ENCODE measurements at regions not wholly inside any gene's neighbourhood (a gene's known extent, or its start where the extent isn't known, plus 50 kb on each side); places are given as distances from the start of the nearest gene placed in this dataset.

GRCh38 chr7:156139633-156140032 lies 327.4 kb upstream of the SHH start (continued):
- no peak for TF ChIP-seq GABPA (IDR thresholded peaks at IDR 0.05 in 1 of 2, conservative IDR thresholded peaks at IDR 0.05 in 1 of 2)

DNA sequence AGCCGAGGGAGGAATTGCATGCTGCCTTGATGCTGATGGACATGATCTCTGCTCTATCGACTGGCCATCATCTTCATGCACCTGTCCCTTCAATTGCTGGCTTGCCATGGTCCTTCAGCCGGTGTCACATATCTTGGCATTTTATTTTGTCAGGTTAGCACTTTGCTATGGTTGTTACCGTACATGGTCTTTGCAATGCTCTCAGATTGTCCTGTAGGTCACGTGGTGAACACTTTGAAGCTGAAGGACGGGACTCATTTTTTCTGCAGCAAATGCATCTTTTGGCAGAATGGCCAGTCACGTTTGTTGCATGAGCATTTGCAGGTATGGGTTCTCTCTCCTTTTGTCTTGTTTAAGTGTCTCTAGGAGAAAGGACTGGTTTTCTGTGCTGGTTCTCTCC lies 326.8 kb upstream of the SHH start:
- WGBS: 89% methylated on average over 7 of the region's 7 CpGs

DNA sequence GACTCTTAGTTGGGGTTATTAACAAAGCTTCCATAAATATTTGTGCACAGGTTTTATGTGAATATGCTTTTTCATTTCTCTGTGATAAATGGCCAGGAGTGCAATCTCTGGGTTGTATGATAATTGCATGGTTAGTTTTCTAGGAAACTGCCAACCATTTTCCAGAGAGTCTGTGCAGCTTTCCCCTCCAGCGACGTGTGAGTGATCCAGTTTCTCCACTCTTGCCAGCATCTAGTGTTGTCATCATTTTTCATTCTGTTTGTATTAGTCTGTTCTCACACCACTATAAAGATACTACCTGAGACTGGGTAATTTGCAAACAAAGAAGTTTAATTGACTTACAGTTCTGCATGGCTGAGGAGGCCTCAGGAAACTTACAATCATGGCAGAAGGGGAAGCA lies 319.6 kb upstream of the SHH start:
- WGBS: 93% methylated on average over 2 of the region's 2 CpGs
- TF ChIP-seq HNF4A (conservative IDR thresholded peaks at IDR 0.05) (no peak), HNF4G (IDR thresholded peaks at IDR 0.05) (no peak), FOXA2 (IDR thresholded peaks at IDR 0.05) (no peak), FOXA1 (IDR thresholded peaks at IDR 0.05) (no peak), JUND (IDR thresholded peaks at IDR 0.05) (no peak)
- TF ChIP-seq, protein P1, sequence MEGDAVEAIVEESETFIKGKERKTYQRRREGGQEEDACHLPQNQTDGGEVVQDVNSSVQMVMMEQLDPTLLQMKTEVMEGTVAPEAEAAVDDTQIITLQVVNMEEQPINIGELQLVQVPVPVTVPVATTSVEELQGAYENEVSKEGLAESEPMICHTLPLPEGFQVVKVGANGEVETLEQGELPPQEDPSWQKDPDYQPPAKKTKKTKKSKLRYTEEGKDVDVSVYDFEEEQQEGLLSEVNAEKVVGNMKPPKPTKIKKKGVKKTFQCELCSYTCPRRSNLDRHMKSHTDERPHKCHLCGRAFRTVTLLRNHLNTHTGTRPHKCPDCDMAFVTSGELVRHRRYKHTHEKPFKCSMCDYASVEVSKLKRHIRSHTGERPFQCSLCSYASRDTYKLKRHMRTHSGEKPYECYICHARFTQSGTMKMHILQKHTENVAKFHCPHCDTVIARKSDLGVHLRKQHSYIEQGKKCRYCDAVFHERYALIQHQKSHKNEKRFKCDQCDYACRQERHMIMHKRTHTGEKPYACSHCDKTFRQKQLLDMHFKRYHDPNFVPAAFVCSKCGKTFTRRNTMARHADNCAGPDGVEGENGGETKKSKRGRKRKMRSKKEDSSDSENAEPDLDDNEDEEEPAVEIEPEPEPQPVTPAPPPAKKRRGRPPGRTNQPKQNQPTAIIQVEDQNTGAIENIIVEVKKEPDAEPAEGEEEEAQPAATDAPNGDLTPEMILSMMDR (IDR thresholded peaks at IDR 0.05; ENCODE audit: low read depth, low read length, missing input control): no peak
- no peaks in the 10 kb centered on the region for H3K4me1 ChIP-seq (ENCODE audit: control insufficient read depth in 4 of 4, insufficient read depth in 4 of 4, low read length in 3 of 4)
- H3K36me3 ChIP-seq (ENCODE audit: control insufficient read depth in 4 of 4, insufficient read depth in 3 of 4, low read depth in 1 of 4, low read length in 3 of 4): no peaks in the 10 kb centered on the region
- H3K27ac ChIP-seq (ENCODE audit: low read depth in 1 of 2, low read length in 2 of 2): no peak overlapping the region
- no peaks in the 10 kb centered on the region for H3K9me3 ChIP-seq (ENCODE audit: control insufficient read depth in 4 of 4, low read length in 3 of 4)
- no peak overlapping the region for H3K4me3 ChIP-seq (ENCODE audit: low read depth in 1 of 3, low read length in 3 of 3)
- H3K9ac ChIP-seq (ENCODE audit: low read depth in 1 of 2, low read length in 2 of 2): no peak overlapping the region
- DNase-seq (ENCODE audit: low spot score): no peak
- H3K27me3 ChIP-seq (ENCODE audit: control insufficient read depth in 4 of 4, insufficient read depth in 4 of 4, low read length in 3 of 4): no peaks in the 10 kb centered on the region

More for the DNA sequence above, 326.8 kb upstream of the SHH start:
- Histone ChIP-seq H3K27ac (ENCODE audit: low read depth in 1 of 2, low read length in 2 of 2) (no peak overlapping the region), H3K9ac (ENCODE audit: low read depth in 1 of 2, low read length in 2 of 2) (no peak overlapping the region), H3K9me3 (ENCODE audit: control insufficient read depth in 4 of 4, low read length in 3 of 4) (no peaks in the 10 kb centered on the region), H3K36me3 (ENCODE audit: control insufficient read depth in 4 of 4, insufficient read depth in 3 of 4, low read depth in 1 of 4, low read length in 3 of 4) (no peaks in the 10 kb centered on the region), H3K4me1 (ENCODE audit: control insufficient read depth in 4 of 4, insufficient read depth in 4 of 4, low read length in 3 of 4) (no peaks in the 10 kb centered on the region), H3K27me3 (ENCODE audit: control insufficient read depth in 4 of 4, insufficient read depth in 4 of 4, low read length in 3 of 4) (no peaks in the 10 kb centered on the region), H3K4me3 (ENCODE audit: low read depth in 1 of 3, low read length in 3 of 3) (no peak overlapping the region)
- TF ChIP-seq, protein P2, sequence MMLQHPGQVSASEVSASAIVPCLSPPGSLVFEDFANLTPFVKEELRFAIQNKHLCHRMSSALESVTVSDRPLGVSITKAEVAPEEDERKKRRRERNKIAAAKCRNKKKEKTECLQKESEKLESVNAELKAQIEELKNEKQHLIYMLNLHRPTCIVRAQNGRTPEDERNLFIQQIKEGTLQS (IDR thresholded peaks at IDR 0.05): no peak
- TF ChIP-seq NR2F2 (IDR thresholded peaks at IDR 0.05): no peak
- no peak for TF ChIP-seq RAD21 (IDR thresholded peaks at IDR 0.05)
- TF ChIP-seq RXRA (IDR thresholded peaks at IDR 0.05): no peak
- no peak for TF ChIP-seq FOXA2 (IDR thresholded peaks at IDR 0.05)
- no peak for TF ChIP-seq FOXA1 (IDR thresholded peaks at IDR 0.05)
- no peak for DNase-seq (ENCODE audit: low spot score)

- DNase-seq (ENCODE audit: low spot score): no peak
- H3K27me3 ChIP-seq (ENCODE audit: control insufficient read depth in 4 of 4, insufficient read depth in 4 of 4, low read length in 3 of 4): no peaks in the 10 kb centered on the region
- no peaks in the 10 kb centered on the region for H3K9me3 ChIP-seq (ENCODE audit: control insufficient read depth in 4 of 4, low read length in 3 of 4)
- no peak overlapping the region for H3K9ac ChIP-seq (ENCODE audit: low read depth in 1 of 2, low read length in 2 of 2)
- no peaks in the 10 kb centered on the region for H3K36me3 ChIP-seq (ENCODE audit: control insufficient read depth in 4 of 4, insufficient read depth in 3 of 4, low read depth in 1 of 4, low read length in 3 of 4)
- TF ChIP-seq HNF4A (conservative IDR thresholded peaks at IDR 0.05) (peak in 1 of 2 donors; percentile 23), ZBTB33 (IDR thresholded peaks at IDR 0.05) (no peak), NR2F2 (IDR thresholded peaks at IDR 0.05) (no peak), RAD21 (IDR thresholded peaks at IDR 0.05) (no peak)
- H3K4me3 ChIP-seq (ENCODE audit: low read depth in 1 of 3, low read length in 3 of 3): no peak overlapping the region
- no peaks in the 10 kb centered on the region for H3K4me1 ChIP-seq (ENCODE audit: control insufficient read depth in 4 of 4, insufficient read depth in 4 of 4, low read length in 3 of 4)
- no peak overlapping the region for H3K27ac ChIP-seq (ENCODE audit: low read depth in 1 of 2, low read length in 2 of 2)
- 73% methylated on average over 12 of the region's 12 CpGs for WGBS
Measured at GRCh38 chr7:156129522-156129921, 317.3 kb upstream of the SHH start.
